Calu3 (cell line): ENCODE measurements at regions not wholly inside any gene's neighbourhood (a gene's known extent, or its start where the extent isn't known, plus 50 kb on each side); places are given as distances from the start of the nearest gene placed in this dataset.

ENCODE experiments used
- BruUV-seq: library from RNA; stranded (reverse); fragments of 400-500 nt; replicated peaks from 2 replicates; lab custom pipeline; 2021; lab: Mats Ljungman, UMichigan
- CTCF ChIA-PET: fragments of 300-600 bp; sonication (Branson Sonifier 250); formaldehyde crosslinking; loops from one replicate; lab custom pipeline; 2022; ENCODE audit warnings: antibody characterized with exemption; lab: Charles Lee
- DNase-seq: peaks from one replicate; pipeline ENCODE4 v3.0.0; 2022
- H3K27ac Mint-ChIP-seq: one replicate; pipeline ENCODE4 v1.8.0; 2022; ENCODE audit warnings: mixed read lengths; ENCODE audit not compliant: unreplicated experiment
- H3K27me3 Mint-ChIP-seq: one replicate; pipeline ENCODE4 v1.8.0; 2022; ENCODE audit warnings: mixed read lengths; ENCODE audit not compliant: unreplicated experiment
- H3K36me3 Mint-ChIP-seq: one replicate; pipeline ENCODE4 v1.8.0; 2022; ENCODE audit warnings: mild to moderate bottlenecking, moderate library complexity, mixed read lengths; ENCODE audit not compliant: insufficient read depth, unreplicated experiment
- H3K4me1 Mint-ChIP-seq: one replicate; pipeline ENCODE4 v1.8.0; 2022; ENCODE audit warnings: mild to moderate bottlenecking, low read depth, mixed read lengths; ENCODE audit not compliant: unreplicated experiment
- H3K4me3 Mint-ChIP-seq: one replicate; pipeline ENCODE4 v1.8.0; 2022; ENCODE audit warnings: mild to moderate bottlenecking, low read depth, moderate library complexity, mixed read lengths; ENCODE audit not compliant: unreplicated experiment
- H3K9me3 Mint-ChIP-seq: one replicate; pipeline ENCODE4 v1.8.0; 2022; ENCODE audit warnings: low read depth, mixed read lengths; ENCODE audit not compliant: unreplicated experiment
- intact Hi-C: fragments of 100-400 bp; cut with micrococcal nuclease; formaldehyde crosslinking; loops from one replicate; pipeline ENCODE4 v1.10.0; 2022; ENCODE audit not compliant: unreplicated experiment
- TF ChIP-seq, protein P1 (sequence below): fragments of 200-600 bp; IDR thresholded peaks from one replicate; pipeline ENCODE4 v1.8.0; 2022; ENCODE audit warnings: antibody characterized with exemption; ENCODE audit not compliant: unreplicated experiment

DNA sequence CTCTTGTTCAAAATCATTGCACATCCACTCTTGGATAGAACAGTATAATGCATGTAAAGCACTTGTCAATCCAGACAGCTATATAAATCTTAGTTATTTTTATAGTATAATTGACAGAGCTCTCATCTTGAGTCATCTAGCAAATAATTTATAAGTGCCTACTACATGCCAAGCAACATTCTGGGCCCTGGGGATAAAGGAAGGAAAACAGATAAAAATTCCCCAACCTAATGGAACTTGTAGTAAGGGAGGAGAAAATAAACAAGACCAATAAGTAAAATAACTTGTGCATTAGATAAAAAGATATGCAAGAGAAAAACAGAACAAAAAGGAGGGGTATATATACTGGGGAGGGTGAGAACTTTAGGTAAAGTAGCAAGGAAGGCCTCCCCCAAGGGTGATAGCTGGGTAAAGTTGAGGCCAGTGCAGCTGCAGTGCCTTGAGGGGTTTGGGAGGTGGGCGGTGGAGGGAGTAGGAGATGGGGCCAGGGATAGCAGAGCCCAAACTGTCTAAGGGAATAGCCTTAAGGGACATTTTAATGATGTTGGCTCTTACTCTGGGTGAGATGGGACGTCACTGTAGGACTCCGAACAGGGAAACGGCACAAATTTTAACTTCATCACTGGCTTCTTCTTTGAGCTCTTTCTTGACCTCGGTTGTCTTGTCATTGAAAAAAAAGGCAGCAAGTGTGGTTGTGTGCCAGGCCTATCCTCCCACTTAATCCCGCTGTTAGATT, 79.3 kb upstream of the SEC61G start:
- CTCF ChIA-PET: interaction anchor here (0.7 to 3.6 kb wide), 8 partner anchors 21 to 528 kb away, joined by 3 to 47 read pairs (median 3); no protein-coding TSS in a partner anchor
- TF ChIP-seq, protein P1, sequence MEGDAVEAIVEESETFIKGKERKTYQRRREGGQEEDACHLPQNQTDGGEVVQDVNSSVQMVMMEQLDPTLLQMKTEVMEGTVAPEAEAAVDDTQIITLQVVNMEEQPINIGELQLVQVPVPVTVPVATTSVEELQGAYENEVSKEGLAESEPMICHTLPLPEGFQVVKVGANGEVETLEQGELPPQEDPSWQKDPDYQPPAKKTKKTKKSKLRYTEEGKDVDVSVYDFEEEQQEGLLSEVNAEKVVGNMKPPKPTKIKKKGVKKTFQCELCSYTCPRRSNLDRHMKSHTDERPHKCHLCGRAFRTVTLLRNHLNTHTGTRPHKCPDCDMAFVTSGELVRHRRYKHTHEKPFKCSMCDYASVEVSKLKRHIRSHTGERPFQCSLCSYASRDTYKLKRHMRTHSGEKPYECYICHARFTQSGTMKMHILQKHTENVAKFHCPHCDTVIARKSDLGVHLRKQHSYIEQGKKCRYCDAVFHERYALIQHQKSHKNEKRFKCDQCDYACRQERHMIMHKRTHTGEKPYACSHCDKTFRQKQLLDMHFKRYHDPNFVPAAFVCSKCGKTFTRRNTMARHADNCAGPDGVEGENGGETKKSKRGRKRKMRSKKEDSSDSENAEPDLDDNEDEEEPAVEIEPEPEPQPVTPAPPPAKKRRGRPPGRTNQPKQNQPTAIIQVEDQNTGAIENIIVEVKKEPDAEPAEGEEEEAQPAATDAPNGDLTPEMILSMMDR: no peak
- Mint-ChIP-seq H3K9me3 (no peaks in the 10 kb centered on the region), H3K4me3 (no peak overlapping the region), H3K4me1 (peaks cover 23% of the 10 kb centered on the region), H3K27ac (peak overlapping the region; percentile 27), H3K36me3 (no peaks in the 10 kb centered on the region), H3K27me3 (no peaks in the 10 kb centered on the region)
- no peak for DNase-seq
- intact Hi-C loops: loop anchor here (2.0 kb wide), 1 partner anchor 416 kb away; no protein-coding TSS in a partner anchor
- BruUV-seq: no TSS peak

DNA sequence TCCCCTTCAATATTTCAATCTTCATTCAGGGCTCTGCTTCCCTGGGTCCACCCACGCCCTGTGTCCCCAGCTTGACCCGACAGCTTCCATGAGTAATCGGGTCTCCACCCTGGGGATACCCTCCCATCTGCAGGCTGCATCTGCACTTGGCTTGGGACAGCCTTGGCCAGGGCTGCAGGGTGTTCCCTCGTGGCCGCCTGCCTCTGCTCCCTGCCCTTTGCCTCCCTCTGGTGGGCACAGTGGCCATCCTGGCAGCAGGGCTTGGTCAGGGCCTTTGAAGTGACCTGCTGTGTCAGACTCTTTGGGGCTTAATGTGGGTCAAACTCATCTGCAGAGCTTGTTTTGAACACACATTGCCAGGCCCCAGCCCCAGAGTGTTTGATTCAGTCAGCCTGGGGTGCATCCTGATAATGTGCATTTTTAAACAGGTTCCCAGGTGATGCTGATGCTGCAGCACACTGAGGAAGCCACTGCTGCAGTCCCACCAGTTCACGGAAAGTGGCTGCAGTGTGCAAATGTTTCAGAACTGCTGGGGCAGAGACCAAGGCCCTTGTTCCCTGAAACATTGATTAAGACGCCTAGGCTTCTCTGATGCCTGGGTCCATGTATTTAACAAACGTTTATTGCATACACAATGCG, 80.7 kb upstream of the SEC61G start:
- Mint-ChIP-seq H3K27ac (peak overlapping the region; percentile 27), H3K36me3 (no peaks in the 10 kb centered on the region), H3K4me1 (peaks cover 32% of the 10 kb centered on the region), H3K9me3 (no peaks in the 10 kb centered on the region), H3K4me3 (peak overlapping the region; percentile 13), H3K27me3 (no peaks in the 10 kb centered on the region)
- peak; percentile 95 for DNase-seq
- intact Hi-C loops: loop anchor here (1.0 to 2.0 kb wide), 3 partner anchors 51 to 415 kb away; no protein-coding TSS in a partner anchor
- no TSS peak for BruUV-seq
- TF ChIP-seq, protein P1: peak; percentile 96
- CTCF ChIA-PET: interaction anchor here (0.8 to 3.6 kb wide), 7 partner anchors 17 to 526 kb away, joined by 3 to 47 read pairs (median 4); no protein-coding TSS in a partner anchor

DNA sequence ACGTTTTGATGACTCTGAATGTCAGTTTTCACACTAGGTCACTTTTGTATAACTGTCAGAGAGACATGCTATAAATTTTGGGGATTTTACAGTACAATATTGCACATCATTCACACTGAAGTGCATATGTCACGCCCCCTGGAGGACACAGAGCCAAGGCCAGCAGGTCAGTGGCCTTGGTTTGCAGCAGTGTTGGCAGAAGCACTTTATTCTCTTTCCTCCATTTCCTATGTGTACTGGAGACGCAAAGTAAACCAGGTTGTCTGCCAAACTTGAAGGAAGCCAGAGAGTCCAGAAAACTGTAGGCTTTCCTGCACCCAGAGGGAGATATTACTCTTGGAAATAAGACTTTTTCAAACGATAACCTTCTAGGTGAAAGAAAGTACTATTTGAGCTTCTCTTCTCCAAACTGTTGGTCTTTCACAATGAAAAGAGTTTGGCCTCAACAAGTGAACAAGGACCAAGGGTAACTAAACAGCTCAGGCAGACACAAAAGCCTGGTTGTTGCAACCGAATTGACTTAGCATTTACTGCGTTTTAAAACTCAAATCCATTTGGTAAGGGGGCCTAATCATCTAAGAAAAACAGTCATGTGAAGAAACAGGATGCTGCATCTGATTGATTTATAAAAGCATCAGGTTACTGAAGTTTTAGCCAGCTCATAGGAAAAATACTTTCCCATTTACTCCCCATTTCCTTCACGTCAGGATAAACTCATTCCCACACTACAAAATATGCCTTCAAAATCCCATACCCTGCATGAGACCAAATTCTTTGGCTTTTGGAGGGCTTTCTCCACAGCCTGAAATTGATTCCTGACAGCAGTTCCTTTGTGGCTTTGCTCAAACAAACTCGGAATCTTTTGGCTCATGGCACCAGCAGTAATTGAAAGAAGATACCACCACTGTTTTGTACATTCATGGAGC, 83.0 kb upstream of the SEC61G start:
- CTCF ChIA-PET: no interaction called here
- H3K27me3 Mint-ChIP-seq: no peaks in the 10 kb centered on the region
- TF ChIP-seq, protein P1: peak; percentile 72
- no peaks in the 10 kb centered on the region for H3K36me3 Mint-ChIP-seq
- peak; percentile 66 for DNase-seq
- intact Hi-C loops: no loop called here
- H3K4me3 Mint-ChIP-seq: no peak overlapping the region
- H3K9me3 Mint-ChIP-seq: no peaks in the 10 kb centered on the region
- BruUV-seq: no TSS peak
- peaks cover 32% of the 10 kb centered on the region for H3K4me1 Mint-ChIP-seq
- H3K27ac Mint-ChIP-seq: no peak overlapping the region

DNA sequence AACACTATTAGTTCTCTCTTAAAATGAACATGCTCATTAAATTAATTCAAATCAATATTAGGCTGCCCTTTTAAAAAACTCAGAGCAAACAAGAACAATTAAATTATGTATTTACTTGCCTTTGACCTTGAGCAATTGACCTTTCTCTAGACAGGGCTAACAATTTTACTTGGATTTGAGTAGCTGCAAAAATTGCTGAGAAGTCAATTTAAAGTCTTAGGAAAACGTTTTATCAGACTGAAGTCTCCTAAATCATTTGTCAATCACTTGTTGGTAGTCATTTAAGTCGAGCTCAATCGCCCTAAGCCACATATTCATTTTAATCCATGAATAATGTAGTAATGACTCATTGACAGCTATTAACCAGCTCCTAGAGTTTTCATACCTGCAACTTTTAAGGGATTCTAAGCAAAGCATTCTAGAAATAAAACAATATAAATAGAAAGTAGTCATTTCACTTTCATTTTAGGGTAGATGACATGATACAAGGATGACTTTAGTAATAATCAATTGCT, 84.9 kb upstream of the SEC61G start:
- TF ChIP-seq, protein P1: no peak
- peaks cover 20% of the 10 kb centered on the region for H3K4me1 Mint-ChIP-seq

More for the DNA sequence above, 84.9 kb upstream of the SEC61G start:
- DNase-seq: no peak
- Mint-ChIP-seq H3K36me3 (no peaks in the 10 kb centered on the region), H3K27me3 (no peaks in the 10 kb centered on the region), H3K9me3 (no peaks in the 10 kb centered on the region), H3K4me3 (no peak overlapping the region), H3K27ac (no peak overlapping the region)
- no TSS peak for BruUV-seq
- CTCF ChIA-PET: interaction anchor here (0.7 to 1.8 kb wide), 3 partner anchors 55 to 411 kb away, joined by 3 to 7 read pairs (median 4); no protein-coding TSS in a partner anchor
- intact Hi-C loops: no loop called here
